ENCODE measurements at regions not wholly inside any gene's neighbourhood (a gene's known extent, or its start where the extent isn't known, plus 50 kb on each side); places are given as distances from the start of the nearest gene placed in this dataset.

DNA sequence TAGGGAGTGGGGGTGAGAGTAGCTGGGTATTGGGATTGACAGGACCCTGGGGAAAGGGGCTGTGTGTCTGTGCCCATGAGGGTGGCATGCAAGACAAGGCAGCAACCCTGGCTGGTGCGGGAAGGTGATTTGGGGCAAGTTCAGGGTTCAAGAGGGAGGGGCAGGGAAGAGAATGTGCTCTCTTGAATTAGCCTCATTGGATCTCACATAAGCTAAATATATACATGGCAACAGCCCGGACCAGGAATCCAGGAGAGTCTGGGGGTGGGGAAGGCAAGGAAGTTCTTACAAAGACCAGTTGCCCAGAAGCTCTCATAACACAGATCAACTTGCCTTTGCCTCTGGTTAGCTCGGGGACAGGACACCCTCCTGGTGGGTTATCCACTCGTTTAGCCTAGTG lies 73.3 kb downstream of the IRX3 start:
- no peak for TF ChIP-seq POLR2A (IDR thresholded peaks at IDR 0.05)
- TF ChIP-seq, protein P1, sequence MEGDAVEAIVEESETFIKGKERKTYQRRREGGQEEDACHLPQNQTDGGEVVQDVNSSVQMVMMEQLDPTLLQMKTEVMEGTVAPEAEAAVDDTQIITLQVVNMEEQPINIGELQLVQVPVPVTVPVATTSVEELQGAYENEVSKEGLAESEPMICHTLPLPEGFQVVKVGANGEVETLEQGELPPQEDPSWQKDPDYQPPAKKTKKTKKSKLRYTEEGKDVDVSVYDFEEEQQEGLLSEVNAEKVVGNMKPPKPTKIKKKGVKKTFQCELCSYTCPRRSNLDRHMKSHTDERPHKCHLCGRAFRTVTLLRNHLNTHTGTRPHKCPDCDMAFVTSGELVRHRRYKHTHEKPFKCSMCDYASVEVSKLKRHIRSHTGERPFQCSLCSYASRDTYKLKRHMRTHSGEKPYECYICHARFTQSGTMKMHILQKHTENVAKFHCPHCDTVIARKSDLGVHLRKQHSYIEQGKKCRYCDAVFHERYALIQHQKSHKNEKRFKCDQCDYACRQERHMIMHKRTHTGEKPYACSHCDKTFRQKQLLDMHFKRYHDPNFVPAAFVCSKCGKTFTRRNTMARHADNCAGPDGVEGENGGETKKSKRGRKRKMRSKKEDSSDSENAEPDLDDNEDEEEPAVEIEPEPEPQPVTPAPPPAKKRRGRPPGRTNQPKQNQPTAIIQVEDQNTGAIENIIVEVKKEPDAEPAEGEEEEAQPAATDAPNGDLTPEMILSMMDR (IDR thresholded peaks at IDR 0.05), result no peak
